Activated CD4-positive, CD25-positive, alpha-beta regulatory T cell (primary cell): ENCODE measurements at regions not wholly inside any gene's neighbourhood (a gene's known extent, or its start where the extent isn't known, plus 50 kb on each side); places are given as distances from the start of the nearest gene placed in this dataset.

Experiments used
- DNase-seq, 4 experiments: peaks; one replicate each; lab custom pipeline; 2025; lab: John Stamatoyannopoulos, UW

- no peak for DNase-seq
Measured at GRCh38 chr4:81667539-81667938, 195.8 kb upstream of the RASGEF1B start.

GRCh38 chr4:81666491-81666890 is 194.8 kb upstream of the RASGEF1B start:
- no peak for DNase-seq

- DNase-seq: no peak
Measured at GRCh38 chr4:81665649-81666048, 193.9 kb upstream of the RASGEF1B start.

- no peak for DNase-seq
Measured at GRCh38 chr4:81665045-81665444, 193.3 kb upstream of the RASGEF1B start.

DNA sequence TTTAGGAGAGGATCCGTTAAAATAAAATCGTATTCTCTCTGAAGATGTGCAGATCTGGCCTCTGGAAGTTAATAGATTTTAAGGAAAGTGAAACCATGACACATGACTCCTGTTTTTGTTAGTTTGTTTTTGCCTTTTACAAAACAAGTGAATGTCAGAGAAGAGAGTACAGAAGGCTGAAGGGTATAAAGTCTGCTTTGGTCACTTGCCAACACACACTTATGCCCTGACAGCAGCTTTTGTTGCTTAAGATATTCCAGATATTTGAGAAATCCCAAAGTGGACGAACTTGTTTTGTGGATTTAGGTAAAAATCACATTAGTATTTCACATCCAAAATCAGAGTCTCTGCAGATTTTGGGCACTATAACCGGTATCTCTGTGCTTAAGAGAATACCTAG is 192.4 kb upstream of the RASGEF1B start:
- DNase-seq: no peak

GRCh38 chr4:81663368-81663767 is 191.7 kb upstream of the RASGEF1B start:
- DNase-seq: no peak

GRCh38 chr4:81659051-81659450 is 187.3 kb upstream of the RASGEF1B start:
- no peak for DNase-seq

GRCh38 chr4:81652069-81652478 is 180.4 kb upstream of the RASGEF1B start:
- DNase-seq: no peak

DNA sequence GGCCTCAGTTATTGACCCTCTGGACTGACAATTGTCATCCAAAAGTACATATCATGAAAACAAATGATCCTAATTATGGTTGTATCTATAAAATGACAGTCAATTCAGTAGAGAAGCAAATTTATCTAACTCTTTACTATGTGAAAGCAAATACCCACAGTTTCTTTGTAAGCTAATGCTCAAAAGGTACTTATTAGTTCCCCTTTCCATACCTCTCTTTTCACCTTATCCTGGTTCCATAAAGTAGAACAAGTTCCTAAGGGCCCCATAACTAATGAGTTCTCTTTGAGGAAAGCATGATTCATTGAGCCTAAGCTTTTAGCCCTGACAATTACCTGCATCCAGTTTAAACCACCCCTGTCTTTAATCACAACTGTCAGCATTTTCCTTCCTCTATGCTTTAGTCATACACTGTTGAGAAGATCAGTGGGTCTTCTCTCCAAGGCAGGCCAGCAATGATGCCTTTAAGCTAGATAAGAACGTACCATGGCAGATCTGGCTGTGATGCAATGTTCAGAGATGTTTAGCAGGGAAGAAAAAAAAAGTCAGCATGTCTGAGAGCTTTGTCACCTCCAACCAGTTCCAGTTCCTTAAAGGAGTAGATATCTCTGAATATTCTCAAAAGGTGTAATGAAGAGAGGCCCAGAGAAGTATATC is 179.7 kb upstream of the RASGEF1B start:
- no peak for DNase-seq

- no peak for DNase-seq
Measured at GRCh38 chr4:81650606-81651242, 179.0 kb upstream of the RASGEF1B start.

DNA sequence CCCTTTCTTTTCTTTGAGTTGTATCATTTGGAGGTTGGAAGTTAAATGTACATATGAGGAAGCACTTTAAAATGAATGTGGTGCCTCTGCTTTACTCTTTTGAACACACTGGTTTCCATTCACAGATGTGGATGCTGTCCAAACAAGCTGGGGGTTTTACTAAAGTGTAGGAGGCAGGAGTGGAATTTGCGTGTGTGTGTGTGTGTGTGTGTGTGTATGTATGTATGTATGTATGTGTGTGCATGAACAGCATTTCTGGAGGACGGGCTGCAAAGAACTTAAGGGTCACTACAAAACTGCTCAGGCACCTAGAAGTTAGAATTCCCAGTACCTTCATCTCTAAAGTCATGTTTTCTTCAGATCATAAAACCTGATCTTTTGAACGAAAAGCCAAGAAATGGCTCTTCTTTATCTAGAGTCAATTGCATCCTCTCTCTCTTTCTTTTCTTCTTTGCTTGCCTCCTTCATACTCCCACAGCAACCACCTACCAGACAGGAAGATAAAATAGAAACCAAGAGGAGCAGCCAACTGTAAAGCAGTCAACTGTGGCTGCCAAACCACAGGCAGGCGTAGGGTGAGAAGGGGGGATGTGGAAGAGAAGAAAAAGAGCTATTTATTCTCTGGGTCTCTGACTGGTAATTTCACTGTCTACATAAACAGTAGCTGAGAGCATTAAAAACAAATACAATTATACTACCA is 177.0 kb upstream of the RASGEF1B start:
- no peak for DNase-seq

DNA sequence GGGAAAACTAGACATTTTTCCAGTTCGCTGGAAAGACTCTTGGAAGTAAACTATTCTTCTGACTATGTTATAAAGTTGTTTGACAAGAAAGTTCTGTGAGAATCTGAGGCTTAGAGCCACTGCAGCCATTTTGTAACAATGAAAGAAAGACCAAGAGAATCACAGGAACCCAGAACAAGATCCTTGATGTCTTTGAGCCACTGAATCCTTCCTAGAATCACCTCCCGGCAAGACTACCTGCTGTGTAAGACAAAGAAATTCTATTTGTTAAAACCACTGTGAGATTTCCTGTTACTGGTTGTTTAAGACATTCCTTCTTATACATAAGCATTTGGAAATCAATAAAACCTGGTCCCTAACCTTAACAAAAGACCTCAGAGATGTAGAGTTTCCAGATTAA is 175.7 kb upstream of the RASGEF1B start:
- DNase-seq: no peak

DNA sequence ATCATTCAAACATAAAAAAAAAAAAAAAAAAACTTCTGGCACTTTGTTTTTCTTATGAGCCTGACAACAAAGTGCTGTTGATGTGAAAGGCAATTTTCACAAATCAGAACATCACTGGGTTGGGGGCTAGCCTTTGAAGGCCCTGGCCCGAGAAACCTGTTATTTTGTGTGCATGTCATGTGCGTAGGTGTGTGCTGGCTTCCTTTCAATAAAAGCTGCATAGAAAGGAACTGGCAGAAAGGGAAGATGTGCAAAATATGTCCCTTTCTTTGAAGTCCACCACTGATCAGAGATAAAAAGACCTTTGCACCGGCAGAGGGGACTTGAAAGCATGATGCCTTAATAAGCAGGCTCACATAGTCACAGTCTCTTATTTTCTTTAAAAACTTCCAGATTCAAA is 170.8 kb upstream of the RASGEF1B start:
- DNase-seq: no peak

GRCh38 chr4:81639248-81639647 is 167.5 kb upstream of the RASGEF1B start:
- no peak for DNase-seq

DNA sequence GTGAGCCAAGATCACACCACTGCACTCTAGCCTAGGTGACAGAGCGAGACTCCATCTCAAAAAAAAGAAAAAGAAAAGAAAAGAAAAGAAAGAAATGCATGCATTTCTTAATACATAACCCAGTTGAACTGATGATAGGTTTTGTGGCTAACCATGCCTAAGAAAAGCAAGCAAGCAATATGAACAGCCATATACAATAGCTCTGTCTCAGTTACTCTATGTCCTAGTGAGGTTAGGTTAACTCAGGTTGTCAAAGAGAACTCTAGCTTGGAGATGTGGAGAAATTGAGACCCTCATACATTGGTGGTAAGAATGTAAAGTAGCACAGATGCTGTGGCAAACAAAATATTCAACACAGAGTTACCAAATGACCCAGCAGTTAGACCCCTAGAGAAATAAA is 167.0 kb upstream of the RASGEF1B start:
- DNase-seq: no peak

- DNase-seq: no peak
Measured at GRCh38 chr4:81635739-81636138, 164.0 kb upstream of the RASGEF1B start.

DNA sequence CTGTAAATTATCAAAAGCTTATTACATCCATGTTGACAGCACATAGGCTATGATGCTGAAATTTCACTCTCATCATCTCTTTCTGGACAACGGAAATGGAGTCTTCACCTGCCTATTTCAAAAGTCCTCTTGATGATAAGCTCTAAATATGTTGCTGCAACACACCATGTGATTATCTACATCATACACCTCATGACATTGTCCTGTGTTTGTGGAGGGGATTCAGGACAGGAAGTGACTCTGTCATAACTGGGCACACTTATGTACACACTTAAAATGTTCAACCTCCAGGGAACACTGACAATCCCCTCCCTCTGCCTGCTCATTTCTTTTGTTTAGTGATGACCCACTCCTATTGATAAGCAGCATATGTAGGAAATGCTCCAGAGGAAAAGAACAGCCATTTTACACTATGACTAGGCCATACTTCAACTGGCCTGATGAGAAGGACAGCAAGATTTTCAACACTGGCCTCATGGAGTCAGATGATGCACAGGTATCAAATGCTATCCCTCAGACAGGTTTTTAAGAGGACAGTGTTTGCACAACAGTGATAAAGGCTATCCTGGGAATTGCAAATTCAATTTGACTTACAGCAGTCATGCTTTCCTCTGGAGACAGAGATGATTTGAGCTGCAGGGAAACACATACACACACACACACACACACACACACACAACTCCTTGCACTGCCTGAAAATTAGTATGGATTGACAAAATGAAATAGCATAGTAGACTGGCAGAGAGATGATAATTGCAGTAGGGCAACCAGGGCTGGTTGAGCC is 163.3 kb upstream of the RASGEF1B start:
- DNase-seq: no peak

DNA sequence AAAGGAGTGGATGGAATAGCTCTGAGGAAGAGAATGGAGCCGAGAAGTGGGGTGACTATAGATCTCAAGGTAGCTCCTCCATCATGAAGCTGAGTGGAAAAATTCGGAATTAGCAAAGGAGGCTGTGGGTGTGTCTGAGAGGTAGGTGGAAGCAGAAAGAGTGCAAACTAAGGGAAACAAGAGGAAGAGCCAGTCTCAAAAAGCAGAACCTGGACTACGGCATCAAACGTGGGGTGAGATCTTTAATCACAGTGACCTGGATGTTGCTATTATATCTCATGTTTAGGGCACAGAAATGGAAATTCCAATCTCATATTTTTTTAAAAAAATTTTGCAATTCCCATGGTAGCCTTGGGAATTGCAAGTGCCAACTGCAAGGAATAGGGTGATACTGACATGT is 162.5 kb upstream of the RASGEF1B start:
- DNase-seq: no peak

GRCh38 chr4:81632581-81633299 is 161.0 kb upstream of the RASGEF1B start:
- no peak for DNase-seq

DNA sequence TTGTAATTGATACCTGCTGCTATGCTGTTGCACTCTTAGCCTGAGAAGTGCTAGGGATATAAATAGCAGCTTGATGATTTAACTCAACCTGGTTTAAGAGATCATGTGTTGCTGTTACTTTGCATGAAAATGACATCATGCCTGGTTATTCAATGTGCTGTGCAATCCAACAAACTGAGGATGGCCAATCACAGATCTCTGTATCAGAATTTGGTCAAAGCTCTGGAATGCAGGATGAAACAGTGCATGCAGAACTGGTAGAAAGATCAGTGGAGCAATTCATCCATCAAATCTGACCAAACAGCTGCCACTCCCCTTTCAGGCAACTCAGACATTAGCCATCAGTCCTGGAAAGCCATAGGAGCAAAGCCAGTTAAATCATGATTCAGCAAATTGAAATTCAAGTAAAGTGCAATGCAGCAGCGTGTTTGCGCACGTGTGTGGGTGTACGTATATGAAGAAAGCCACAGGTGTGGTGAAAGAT is 160.3 kb upstream of the RASGEF1B start:
- no peak for DNase-seq

DNA sequence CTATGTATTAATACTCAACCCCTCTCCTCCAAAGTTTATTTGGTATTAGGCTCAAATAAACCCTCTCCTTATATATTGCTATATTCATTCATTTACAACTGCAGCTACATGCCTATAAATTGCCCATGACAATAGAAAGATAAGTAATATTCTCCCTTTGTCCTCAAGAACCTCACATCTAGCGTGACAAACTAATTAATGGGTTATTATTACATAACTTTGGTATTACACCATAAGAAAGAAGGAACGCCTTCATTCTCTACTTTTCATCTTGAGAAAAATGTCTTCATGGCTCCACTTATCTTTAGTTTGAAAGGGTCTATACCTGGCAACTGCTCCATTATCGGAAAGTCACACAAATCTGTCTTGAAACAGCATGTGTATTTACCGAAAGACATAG is 157.7 kb upstream of the RASGEF1B start:
- DNase-seq: no peak

GRCh38 chr4:81628489-81628888 is 156.8 kb upstream of the RASGEF1B start:
- no peak for DNase-seq
